Endothelial cell of umbilical vein (primary cell): ENCODE measurements at regions not wholly inside any gene's neighbourhood (a gene's known extent, or its start where the extent isn't known, plus 50 kb on each side); places are given as distances from the start of the nearest gene placed in this dataset.

Experiments used
- BruUV-seq: library from RNA; stranded (reverse); fragments of 400-500 nt; replicated peaks from 2 replicates; lab custom pipeline; 2021; lab: Mats Ljungman, UMichigan
- CTCF ChIA-PET: fragments of 300-600, 350-600 bp; sonication (Branson Sonifier 250); formaldehyde crosslinking; loops from one replicate; lab custom pipeline; 2021; ENCODE audit warnings: antibody characterized with exemption, inconsistent platforms; lab: Charles Lee
- POLR2A ChIA-PET: fragments of 300-600, 350-600 bp; sonication (Branson Sonifier 250); formaldehyde crosslinking; loops from one replicate; lab custom pipeline; 2021; ENCODE audit warnings: antibody characterized with exemption, inconsistent platforms; lab: Charles Lee
- DNase-seq: peaks from one replicate; pipeline ENCODE4 v3.0.0-alpha.2; 2011; ENCODE audit warnings: low read depth, low spot score
- FAIRE-seq: peaks from 2 replicates; lab custom pipeline; 2011; peaks lifted over from hg19 to GRCh38; lab: Jason Lieb, UNC
- H2AFZ ChIP-seq: 2 replicates; pipeline ENCODE4 v1.6.0; 2012; ENCODE audit warnings: low read depth, low read length, control low read depth, inconsistent platforms
- H3K27ac ChIP-seq: 2 replicates; pipeline ENCODE4 v1.5.1; 2011; ENCODE audit warnings: low read depth, mild to moderate bottlenecking, control low read depth, low read length, moderate library complexity; ENCODE audit not compliant: insufficient read depth
- H3K27me3 ChIP-seq, 2 experiments: 2 replicates each; pipeline versions ENCODE4 v1.6.0 to v1.6.1; 2011; ENCODE audit warnings: low read length in 2 of 2, mixed read lengths in 1 of 2; ENCODE audit not compliant: control insufficient read depth in 2 of 2, insufficient read depth in 2 of 2
- H3K36me3 ChIP-seq, 2 experiments: 2 replicates in 1 of 2; 3 replicates in 1 of 2; pipeline ENCODE4 v1.5.1; 2011; ENCODE audit warnings: low read length in 2 of 2, mild to moderate bottlenecking in 1 of 2, moderate library complexity in 1 of 2; ENCODE audit not compliant: control insufficient read depth in 2 of 2, insufficient read depth in 2 of 2; ENCODE audit errors: extremely low read depth in 1 of 2
- H3K4me1 ChIP-seq: 3 replicates; pipeline ENCODE4 v1.5.1; 2011; ENCODE audit warnings: mild to moderate bottlenecking, low read length; ENCODE audit not compliant: control insufficient read depth, insufficient read depth; ENCODE audit errors: extremely low read depth
- H3K4me2 ChIP-seq: 2 replicates; pipeline ENCODE4 v1.6.1; 2011; ENCODE audit warnings: low read length, control low read depth, mixed read lengths; ENCODE audit not compliant: insufficient read depth
- H3K4me3 ChIP-seq, 3 experiments: fragments of 200-600 bp in 1 of 3; sonication (generic), shearing (Covaris generic) in 1 of 3; replicated peaks in 1 of 3; 2 replicates each; pipeline ENCODE4 v1.5.1; 2011 to 2016; ENCODE audit warnings: control low read depth in 3 of 3, low read length in 3 of 3, mild to moderate bottlenecking in 2 of 3, inconsistent platforms in 1 of 3, low read depth in 1 of 3, moderate library complexity in 1 of 3; ENCODE audit not compliant: insufficient read depth in 1 of 3
- H3K79me2 ChIP-seq: 2 replicates; pipeline ENCODE4 v1.6.0; 2012; ENCODE audit warnings: low read length, inconsistent platforms; ENCODE audit not compliant: control insufficient read depth, insufficient read depth
- H3K9ac ChIP-seq: replicated peaks from 2 replicates; pipeline ENCODE3; 2011; ENCODE audit warnings: low read length, control low read depth; ENCODE audit not compliant: insufficient read depth; ENCODE audit errors: extremely low read depth
- H3K9me1 ChIP-seq: replicated peaks from 3 replicates; pipeline ENCODE4 v1.6.0; 2011; ENCODE audit warnings: mild to moderate bottlenecking, low read length; ENCODE audit not compliant: control insufficient read depth, insufficient read depth; ENCODE audit errors: extremely low read depth
- H3K9me3 ChIP-seq: replicated peaks from 2 replicates; pipeline ENCODE4 v1.5.1; 2012; ENCODE audit warnings: low read length, inconsistent platforms; ENCODE audit not compliant: control insufficient read depth, insufficient read depth
- H4K20me1 ChIP-seq: replicated peaks from 2 replicates; pipeline ENCODE3; 2011; ENCODE audit warnings: mild to moderate bottlenecking, low read length; ENCODE audit not compliant: control insufficient read depth, insufficient read depth; ENCODE audit errors: extremely low read depth
- CTCF ChIP-seq, 2 donors: IDR thresholded peaks; 1 replicate in 1 of 2; 2 replicates in 1 of 2; pipeline ENCODE4 v1.5.1; 2011; ENCODE audit warnings: low read length in 2 of 2, mild to moderate bottlenecking in 2 of 2, moderate library complexity in 2 of 2, control low read depth in 1 of 2, inconsistent platforms in 1 of 2, low read depth in 1 of 2; ENCODE audit not compliant: insufficient read depth in 1 of 2; ENCODE audit errors: extremely low read depth in 1 of 2
- FOS ChIP-seq: IDR thresholded peaks from 2 replicates; pipeline ENCODE4 v1.6.1; 2011; ENCODE audit warnings: mild to moderate bottlenecking, low read length, moderate library complexity, borderline replicate concordance; ENCODE audit not compliant: insufficient read depth
- GATA2 ChIP-seq: IDR thresholded peaks from 2 replicates; pipeline ENCODE4 v1.7.0; 2011; ENCODE audit warnings: low read depth, mild to moderate bottlenecking, moderate library complexity, mixed read lengths, low read length; ENCODE audit not compliant: insufficient read length, insufficient read depth
- JUN ChIP-seq: IDR thresholded peaks from 2 replicates; pipeline ENCODE4 v1.6.1; 2011; ENCODE audit warnings: borderline replicate concordance, low read depth; ENCODE audit not compliant: insufficient read length, insufficient read depth
- MAX ChIP-seq: IDR thresholded peaks from 2 replicates; pipeline ENCODE4 v1.6.1; 2011; ENCODE audit not compliant: insufficient read depth, insufficient read length
- MYC ChIP-seq: IDR thresholded peaks from one replicate; pipeline ENCODE4 v1.6.1; 2011; ENCODE audit warnings: mild to moderate bottlenecking, low read depth, low read length
- POLR2A ChIP-seq: IDR thresholded peaks from 2 replicates; pipeline ENCODE4 v1.6.1; 2012; ENCODE audit warnings: low read depth, mild to moderate bottlenecking, control low read depth, low read length
- POLR2AphosphoS5 ChIP-seq: IDR thresholded peaks from 2 replicates; pipeline ENCODE4 v1.6.1; 2012; ENCODE audit warnings: low read depth, mild to moderate bottlenecking, control low read depth, low read length, moderate library complexity; ENCODE audit not compliant: insufficient read depth
- dilution Hi-C: fragments of 300-500 bp; cut with MboI; formaldehyde crosslinking; loops from one replicate; pipeline ENCODE4 v1.15.0; 2019; ENCODE audit warnings: low sequenced_read_pairs; ENCODE audit not compliant: extremely low pct_ligation_motif_present
- intact Hi-C: fragments of 100-400 bp; cut with micrococcal nuclease; formaldehyde crosslinking; loops from one replicate; pipeline ENCODE4 v1.10.0; 2022

GRCh38 chr4:11596989-11597388, 168.3 kb upstream of the HS3ST1 start:
- Histone ChIP-seq H3K9me1 (no peaks in the 10 kb centered on the region), H3K9ac (no peak overlapping the region), H3K79me2 (no peaks in the 10 kb centered on the region), H4K20me1 (no peaks in the 10 kb centered on the region), H3K4me1 (no peaks in the 10 kb centered on the region), H3K4me2 (no peak overlapping the region), H3K4me3 (no peak overlapping the region), H3K9me3 (no peaks in the 10 kb centered on the region), H3K27me3 (no peaks in the 10 kb centered on the region), H3K27ac (no peak overlapping the region), H3K36me3 (no peaks in the 10 kb centered on the region), H2AFZ (no peak overlapping the region)
- CTCF ChIA-PET = no interaction called here
- POLR2A ChIA-PET = no interaction called here
- no peak for DNase-seq
- TF ChIP-seq POLR2AphosphoS5 (no peak), JUN (no peak), MYC (no peak), MAX (no peak), CTCF (IDR thresholded peaks at IDR 0.05; ENCODE audit: extremely low read depth in 1 of 2, insufficient read depth in 1 of 2, low read depth in 1 of 2, low read length in 2 of 2) (no peak), FOS (no peak), POLR2A (no peak), GATA2 (no peak)
- no peak for FAIRE-seq
- intact Hi-C loops = no loop called here
- dilution Hi-C loops = no loop called here
- BruUV-seq = no TSS peak
